ENCODE measurements at regions not wholly inside any gene's neighbourhood (a gene's known extent, or its start where the extent isn't known, plus 50 kb on each side); places are given as distances from the start of the nearest gene placed in this dataset.

DNA sequence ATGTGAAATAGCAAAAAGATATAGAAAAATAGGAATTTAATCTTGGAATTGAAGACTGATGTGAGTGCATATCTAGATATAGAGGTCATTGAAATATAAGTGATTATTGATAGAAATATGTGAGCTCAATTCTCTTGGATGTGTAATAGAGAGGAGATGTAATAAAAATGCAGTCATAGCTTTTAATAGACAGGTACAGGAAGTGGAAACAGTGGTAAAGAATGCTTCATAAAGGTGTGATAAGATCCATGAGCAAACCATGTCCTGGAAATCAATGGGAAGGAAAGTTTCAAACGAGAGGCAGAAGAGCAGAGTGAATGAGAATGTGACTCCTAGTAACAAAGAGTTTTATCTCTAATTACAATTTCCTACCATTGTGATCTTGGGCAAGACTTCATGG is 634.7 kb upstream of the ZNF804A start:
- TF ChIP-seq POLR2AphosphoS5 (IDR thresholded peaks at IDR 0.05), result no peak
- TF ChIP-seq, protein P1, sequence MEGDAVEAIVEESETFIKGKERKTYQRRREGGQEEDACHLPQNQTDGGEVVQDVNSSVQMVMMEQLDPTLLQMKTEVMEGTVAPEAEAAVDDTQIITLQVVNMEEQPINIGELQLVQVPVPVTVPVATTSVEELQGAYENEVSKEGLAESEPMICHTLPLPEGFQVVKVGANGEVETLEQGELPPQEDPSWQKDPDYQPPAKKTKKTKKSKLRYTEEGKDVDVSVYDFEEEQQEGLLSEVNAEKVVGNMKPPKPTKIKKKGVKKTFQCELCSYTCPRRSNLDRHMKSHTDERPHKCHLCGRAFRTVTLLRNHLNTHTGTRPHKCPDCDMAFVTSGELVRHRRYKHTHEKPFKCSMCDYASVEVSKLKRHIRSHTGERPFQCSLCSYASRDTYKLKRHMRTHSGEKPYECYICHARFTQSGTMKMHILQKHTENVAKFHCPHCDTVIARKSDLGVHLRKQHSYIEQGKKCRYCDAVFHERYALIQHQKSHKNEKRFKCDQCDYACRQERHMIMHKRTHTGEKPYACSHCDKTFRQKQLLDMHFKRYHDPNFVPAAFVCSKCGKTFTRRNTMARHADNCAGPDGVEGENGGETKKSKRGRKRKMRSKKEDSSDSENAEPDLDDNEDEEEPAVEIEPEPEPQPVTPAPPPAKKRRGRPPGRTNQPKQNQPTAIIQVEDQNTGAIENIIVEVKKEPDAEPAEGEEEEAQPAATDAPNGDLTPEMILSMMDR (IDR thresholded peaks at IDR 0.05), result no peak
- no peak for TF ChIP-seq POLR2A (IDR thresholded peaks at IDR 0.05)

All from suprapubic skin (tissue), 4 donors.